GM12892 (cell line): ENCODE measurements at regions not wholly inside any gene's neighbourhood (a gene's known extent, or its start where the extent isn't known, plus 50 kb on each side); places are given as distances from the start of the nearest gene placed in this dataset.
A peak's percentile ranks its signal among the peaks of the same experiment; 100 is the strongest.

Experiments used
- DNase-seq: peaks from one replicate; pipeline ENCODE4 v3.0.0; 2011; ENCODE audit not compliant: insufficient read length
- FAIRE-seq: peaks from 2 replicates; lab custom pipeline; 2011; peaks lifted over from hg19 to GRCh38; lab: Jason Lieb, UNC
- POLR2A ChIP-seq: IDR thresholded peaks from 2 replicates; pipeline ENCODE4 v1.6.1; 2011; ENCODE audit warnings: low read depth, low read length, control low read depth
- POLR2AphosphoS5 ChIP-seq: IDR thresholded peaks from 2 replicates; pipeline ENCODE4 v1.6.1; 2011; ENCODE audit warnings: low read depth, low read length, control low read depth
- TAF1 ChIP-seq: IDR thresholded peaks from 2 replicates; pipeline ENCODE4 v1.6.1; 2011; ENCODE audit warnings: low read depth, mild to moderate bottlenecking, control low read depth, low read length, borderline replicate concordance

DNA sequence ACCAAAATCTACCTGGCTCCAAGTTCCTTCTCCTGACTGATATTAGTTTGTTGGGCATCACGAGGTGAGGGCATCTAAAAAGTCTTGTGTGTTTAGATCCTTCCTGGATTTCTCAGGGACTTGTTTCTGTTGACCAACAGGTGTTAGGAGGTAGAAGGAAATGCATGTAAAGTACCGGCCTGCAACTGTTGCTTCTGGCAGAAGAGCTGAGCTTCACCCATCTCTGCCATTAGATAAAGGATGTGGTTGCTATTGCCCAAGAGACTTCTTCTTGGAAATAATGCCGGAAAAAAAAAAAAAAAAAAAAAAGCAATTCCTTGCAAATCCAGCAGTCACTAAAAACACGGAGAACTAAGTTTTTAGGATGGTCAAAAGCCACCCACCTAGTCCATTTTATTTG, 303.1 kb downstream of the CDH26 start:
- DNase-seq (no peak), FAIRE-seq (no peak)
- TF ChIP-seq TAF1, result no peak

DNA sequence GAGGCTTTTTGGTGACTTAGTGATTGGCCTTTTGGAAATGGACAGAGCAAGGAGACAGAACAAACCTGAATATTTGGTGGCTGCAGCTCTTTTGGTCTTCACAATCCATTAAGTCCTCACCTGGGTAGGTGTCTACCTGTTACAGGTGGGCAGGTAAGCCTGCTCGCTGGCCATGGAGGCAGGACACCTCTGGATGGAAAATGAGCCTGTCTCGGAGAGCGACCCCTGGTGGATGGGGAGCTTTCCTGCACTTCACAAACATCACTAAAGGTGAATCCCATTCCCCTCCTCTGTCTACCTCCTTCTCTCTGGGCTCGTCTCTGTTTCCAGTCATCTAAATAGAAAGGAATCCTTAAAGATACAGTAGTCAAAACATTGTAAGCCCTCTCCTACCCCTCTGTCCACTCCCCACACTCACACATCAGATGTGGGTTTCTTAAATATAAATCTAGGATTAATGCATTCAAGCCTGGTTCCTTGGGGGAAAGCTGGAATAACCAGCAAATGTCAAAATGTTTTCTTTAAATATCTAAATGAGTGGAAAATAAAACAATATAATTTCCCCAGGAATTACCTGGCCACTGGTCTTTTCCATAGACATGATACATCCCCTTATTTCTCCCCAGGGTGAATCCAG, 304.9 kb downstream of the CDH26 start:
- FAIRE-seq (peak; percentile 30), DNase-seq (peak; percentile 41)
- no peak for TF ChIP-seq POLR2A
- TF ChIP-seq TAF1, result no peak

DNA sequence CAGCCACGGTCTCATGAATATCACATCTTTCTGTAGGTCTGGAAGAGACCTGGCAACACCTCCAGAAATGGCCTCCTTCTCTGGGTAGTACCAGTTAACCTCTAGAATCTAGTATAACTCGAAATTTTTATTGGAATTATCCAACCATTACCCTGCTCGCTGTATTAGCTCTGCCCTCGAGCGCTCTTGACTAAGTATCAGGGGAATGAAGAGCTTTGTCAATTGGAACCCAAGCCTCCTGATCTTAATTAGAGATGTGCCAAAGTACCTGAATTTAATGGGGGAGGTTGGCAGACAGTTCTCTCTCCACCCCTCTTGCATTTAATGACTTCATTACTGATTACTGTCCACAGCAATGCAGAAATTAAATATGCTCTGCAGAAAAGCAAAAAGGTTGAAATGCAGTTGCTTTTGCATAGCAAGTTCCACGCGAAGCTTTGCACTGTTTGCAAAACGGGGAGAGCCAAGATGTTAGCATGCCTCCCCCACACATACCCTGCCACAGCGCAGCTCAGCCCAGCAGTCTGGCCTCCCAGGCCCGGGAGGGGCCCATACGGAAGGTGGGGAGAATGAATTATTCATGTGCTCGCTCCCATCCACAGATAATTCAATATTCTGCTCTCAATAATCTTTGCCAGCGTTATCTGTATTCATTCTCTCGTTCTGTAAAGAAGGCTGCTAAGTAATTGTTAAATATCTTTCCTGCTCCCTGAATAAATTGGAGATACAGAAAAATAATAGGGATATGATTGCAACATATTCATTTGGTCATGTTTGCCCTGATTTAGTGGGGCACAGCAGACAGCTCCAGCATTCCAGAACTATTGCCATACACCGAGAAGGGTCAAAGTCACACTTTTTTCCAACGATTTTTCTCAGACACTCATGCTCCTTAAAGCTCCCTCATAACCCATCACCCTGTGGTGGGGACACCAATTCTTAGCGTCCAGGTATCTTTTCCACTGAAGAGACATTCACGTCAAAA, 305.8 kb downstream of the CDH26 start:
- FAIRE-seq (no peak), DNase-seq (no peak)
- TF ChIP-seq TAF1, result no peak
- TF ChIP-seq POLR2A, result no peak
- TF ChIP-seq POLR2AphosphoS5, result no peak

DNA sequence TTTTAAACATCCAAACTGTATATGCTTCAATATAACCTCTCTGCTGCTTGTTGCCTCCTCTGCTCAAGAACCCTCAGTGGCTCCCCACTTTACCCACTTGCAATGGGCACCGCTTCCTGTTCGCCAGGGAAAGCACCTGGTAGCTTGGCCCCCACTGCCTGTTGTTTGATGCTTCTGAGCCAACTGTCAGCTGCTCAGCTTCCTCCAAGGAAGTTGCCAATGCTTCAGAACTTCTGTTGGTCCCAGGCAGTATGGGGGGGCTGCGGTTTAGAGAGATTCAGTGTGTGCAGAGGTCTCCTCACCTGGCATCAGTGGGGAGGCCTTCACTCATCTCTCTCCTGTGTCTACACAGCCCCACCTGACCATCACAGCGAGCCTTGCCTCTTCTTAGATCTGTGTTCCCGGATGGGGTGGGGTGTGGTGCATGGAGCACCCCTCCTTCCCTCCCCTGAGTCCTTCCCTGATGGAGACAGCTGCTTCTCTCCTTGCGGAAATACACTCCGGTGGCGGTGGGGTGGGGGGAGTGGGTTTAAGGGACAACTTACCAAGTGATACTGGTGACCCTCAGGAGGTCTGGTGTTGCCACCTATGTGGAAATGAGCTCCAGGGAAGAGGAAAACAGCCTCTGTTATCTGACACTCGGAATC, 308.1 kb downstream of the CDH26 start:
- no peak for DNase-seq
- TF ChIP-seq POLR2AphosphoS5 (no peak), POLR2A (no peak), TAF1 (no peak)
- FAIRE-seq, result no peak

DNA sequence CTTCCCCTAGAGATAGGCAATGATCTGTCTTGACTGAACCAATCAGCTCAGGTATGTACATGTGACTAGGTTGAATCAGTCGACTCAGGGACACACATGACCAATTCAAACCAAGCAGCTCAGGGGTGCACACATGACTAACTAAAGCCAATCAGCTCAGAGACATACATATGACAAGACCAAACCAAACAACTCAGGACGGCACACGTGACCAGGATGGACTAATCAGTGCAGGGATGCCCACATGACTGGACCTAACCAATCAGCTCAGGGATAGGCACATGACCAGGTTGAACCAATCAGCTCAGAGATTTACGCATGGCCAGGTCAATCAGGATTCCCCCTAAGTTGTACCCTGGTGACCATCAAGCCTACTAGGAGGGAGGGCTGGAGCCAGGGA, 310.3 kb downstream of the CDH26 start:
- DNase-seq (no peak), FAIRE-seq (no peak)
- no peak for TF ChIP-seq POLR2A
- TF ChIP-seq POLR2AphosphoS5, result no peak

DNA sequence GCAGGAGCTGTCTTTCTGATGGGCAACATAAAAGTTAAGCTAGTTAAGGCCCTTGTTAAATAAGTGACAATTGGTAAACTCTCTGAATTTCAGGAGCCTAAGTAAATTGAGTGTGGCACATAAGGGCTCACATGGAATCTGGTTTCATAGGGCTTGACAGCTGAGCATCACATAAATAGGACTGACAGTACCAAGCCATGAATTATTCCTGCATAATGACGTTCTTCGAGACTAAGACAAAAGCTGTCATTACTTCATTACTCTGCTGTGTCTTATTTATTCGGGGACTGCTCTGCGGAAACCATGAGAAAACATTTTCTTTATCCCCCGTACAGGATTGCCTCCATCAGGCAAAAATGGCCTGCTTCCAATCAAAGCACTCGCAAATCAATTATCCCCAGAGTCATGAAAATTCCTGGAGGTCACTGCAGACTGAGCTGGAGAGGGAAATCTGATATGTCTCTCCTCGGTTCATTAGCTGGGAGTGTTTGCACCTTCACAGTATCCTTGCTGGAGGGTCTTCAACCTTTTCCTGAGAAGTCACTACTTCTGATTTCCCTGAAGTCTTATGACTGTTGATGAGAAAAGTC, 311.4 kb downstream of the CDH26 start:
- DNase-seq (no peak), FAIRE-seq (no peak)
- TF ChIP-seq TAF1 (no peak), POLR2AphosphoS5 (no peak), POLR2A (no peak)

DNA sequence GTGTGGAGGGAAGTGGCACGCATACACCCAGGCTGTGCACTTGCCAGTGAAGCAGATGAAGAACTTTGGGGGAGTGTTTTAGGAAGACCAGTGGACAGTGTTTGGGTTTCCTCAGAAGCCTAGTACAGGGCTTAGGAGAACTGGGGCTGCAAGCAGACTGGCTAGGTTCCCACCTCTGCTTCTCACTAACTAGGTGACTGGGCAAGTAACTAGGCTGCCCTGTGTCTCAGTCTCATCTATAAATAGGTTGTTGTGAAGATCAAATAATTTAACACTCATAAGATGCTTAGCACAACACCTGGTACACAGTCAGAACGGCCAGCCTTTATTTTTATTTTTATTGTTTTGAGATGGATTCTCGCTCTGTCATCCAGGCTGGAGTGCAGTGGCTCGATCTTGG, 312.1 kb downstream of the CDH26 start:
- TF ChIP-seq POLR2AphosphoS5, result no peak
- TF ChIP-seq POLR2A, result no peak
- no peak for TF ChIP-seq TAF1
- DNase-seq (no peak), FAIRE-seq (no peak)

DNA sequence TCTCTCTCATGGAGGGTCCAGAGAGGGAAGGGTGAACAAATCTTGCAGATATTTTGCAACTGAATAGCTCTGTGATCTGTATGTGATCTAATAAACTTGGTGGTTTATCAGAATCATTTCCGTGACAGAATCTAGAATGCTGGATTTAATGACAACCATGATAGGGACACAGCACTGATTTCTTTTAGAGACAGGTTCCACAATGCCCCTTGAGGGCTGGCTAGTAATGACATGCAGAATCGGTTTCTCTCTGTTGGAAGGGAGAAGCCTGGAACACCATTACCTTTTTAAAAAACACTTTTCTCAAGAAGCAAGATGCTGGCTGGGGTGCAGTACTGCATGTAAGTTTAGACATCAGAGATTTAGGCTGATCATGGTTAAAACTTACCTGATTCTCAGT, 313.4 kb downstream of the CDH26 start:
- DNase-seq (no peak), FAIRE-seq (no peak)
- TF ChIP-seq POLR2AphosphoS5 (no peak), TAF1 (no peak), POLR2A (no peak)

DNA sequence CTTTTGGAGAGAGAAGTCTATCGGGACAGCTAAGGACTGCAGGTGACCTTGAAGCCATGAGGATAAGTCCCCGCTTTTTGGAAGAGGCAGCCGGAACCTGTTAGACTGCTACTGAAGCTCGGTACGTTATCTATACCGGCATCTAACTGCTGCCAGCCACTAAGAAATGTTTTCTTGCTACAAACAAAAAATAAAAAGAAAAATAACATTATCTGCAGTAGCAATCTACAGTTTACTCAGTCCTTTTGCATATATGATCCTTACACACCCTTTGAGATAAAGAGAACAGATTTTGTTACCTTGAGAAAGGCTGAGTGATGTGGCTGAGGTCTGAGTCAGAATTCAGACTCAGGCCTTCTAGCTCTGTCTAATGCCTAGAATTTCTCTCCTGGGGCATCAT, 314.6 kb downstream of the CDH26 start:
- DNase-seq (no peak), FAIRE-seq (no peak)
- TF ChIP-seq POLR2A (no peak), TAF1 (no peak)

DNA sequence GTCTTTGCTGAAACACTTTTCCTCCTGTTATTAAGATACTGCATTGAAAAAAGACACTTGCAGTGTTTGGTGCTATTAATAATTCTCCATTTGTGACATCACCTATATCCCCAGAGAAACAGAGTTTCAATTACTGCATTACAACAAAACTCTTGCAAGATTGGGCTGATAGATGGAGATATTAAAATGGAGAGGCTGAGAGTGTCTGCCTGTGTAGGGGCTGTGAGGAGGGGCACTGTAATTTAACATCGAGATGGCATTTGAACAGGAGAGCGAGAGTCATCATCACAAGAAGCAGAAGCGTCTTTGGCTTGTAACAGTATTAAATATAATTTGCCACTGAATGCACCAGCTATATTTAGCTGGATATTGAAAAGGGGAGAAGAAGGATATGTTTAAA, 316.5 kb downstream of the CDH26 start:
- DNase-seq, result no peak
- FAIRE-seq, result no peak
- TF ChIP-seq TAF1 (no peak), POLR2AphosphoS5 (no peak), POLR2A (no peak)

DNA sequence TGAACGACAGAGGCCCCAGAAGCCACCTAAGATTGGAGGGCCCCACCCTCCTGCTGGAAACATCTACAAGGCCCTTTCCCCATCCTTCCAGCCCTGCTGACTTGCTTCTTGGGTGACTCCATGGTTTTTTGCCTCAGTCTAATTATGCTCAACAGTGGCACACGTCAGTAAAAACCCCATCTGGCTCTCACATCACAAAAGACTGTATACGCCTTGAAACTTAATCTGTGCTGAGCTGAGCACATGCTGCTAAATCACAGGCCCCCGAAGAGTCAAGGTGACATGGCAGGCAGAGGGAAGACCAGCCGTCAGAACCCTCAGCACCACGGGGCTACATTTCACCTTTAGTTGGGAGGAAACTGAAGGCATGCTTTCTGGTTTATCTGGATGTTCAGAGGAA, 323.1 kb downstream of the CDH26 start:
- TF ChIP-seq POLR2A, result no peak
- TF ChIP-seq TAF1, result no peak
- TF ChIP-seq POLR2AphosphoS5, result no peak
- no peak for DNase-seq
- no peak for FAIRE-seq

DNA sequence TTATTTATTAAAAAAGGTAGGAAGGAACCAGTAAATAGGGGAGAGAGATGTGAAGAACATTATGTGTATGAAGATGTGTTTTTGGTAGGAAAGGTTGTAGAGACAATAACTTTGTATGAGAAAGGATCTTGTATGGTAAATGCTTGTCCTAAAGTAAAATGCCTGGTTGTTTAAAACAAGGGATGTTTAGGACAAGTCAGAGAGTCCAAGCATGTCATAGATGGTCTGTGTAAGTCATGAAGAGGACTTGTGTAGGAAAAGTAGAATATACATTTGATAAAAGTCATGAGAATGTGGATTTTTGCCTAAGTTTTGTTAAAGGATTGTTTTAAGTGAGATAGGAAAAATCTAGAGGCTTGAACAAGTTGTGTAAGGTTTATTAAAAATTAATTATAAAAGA, 325.1 kb downstream of the CDH26 start:
- TF ChIP-seq POLR2AphosphoS5 (no peak), POLR2A (no peak), TAF1 (no peak)
- no peak for FAIRE-seq
- no peak for DNase-seq
